ENCODE measurements at regions not wholly inside any gene's neighbourhood (a gene's known extent, or its start where the extent isn't known, plus 50 kb on each side); places are given as distances from the start of the nearest gene placed in this dataset.

- no peak for TF ChIP-seq CTCF (conservative IDR thresholded peaks at IDR 0.05)
- no peak overlapping the region for H3K27ac ChIP-seq
Measured at GRCh38 chr3:194080913-194081800, 54.8 kb upstream of the HES1 start.

DNA sequence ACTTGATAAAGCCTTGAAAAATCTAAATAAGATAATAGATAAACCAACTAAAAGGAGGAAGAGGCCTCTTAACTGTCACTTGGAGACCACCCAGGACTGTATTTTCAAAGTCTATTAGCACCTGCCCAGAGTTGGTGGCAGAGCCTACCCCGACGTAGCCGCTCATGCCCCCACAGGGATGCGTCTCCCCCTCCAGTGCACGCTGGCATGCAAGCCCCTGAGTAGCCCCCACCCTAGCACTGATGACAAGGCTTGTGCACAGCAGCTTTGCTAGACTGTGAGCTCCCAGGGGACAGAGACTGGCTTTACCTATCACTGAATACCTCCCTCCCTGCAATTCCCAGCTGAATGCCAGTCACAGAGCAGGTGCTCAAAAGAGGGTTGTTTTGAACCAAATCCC lies 54.1 kb upstream of the HES1 start:
- no peak for TF ChIP-seq CTCF (conservative IDR thresholded peaks at IDR 0.05)
- no peak overlapping the region for H3K27ac ChIP-seq

DNA sequence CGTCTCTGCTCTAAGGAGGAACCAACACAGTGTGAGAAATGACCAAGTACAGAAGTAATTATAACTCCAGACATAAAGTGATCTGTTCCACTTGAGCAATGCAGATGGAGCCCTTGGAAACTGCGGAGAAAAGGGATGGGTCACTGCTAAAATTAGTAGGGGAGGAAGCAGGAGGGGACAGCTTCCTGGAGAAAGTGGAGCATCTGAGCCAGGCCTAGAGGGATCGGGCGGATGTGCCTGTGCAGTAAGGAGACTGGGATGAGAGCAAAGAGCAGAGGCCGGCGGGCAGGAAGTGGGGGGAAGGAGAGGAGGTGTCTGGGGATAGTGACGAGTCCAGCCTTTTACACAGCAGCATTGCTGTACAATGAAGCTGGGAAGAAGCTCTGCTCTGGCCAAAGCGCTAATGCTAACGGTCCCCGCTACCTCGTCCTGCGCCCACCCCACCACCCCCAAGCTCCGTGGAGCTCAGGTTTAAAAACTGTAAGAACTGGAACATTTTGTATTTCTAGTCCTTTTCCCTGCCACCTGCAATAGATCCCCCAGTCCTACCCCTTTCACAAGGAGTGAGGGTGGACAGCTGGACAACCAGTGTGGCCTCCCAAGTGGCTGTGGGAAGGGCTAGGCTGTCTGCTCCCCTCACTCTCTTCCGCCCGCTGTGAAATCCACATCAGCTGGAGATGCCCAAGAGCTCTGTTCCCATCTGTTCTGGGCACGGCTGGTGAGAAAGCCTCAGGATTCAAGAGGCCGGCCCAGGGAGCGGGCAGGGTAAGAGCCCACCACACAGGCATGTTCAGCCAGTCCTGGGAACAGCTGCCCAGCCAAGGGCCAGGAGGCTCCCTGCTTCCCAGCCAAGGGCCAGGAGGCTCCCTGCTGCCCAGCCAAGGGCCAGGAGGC lies 53.0 kb upstream of the HES1 start:
- TF ChIP-seq CTCF (conservative IDR thresholded peaks at IDR 0.05), result no peak
- H3K27ac ChIP-seq, result no peak overlapping the region

GRCh38 chr3:194083637-194084224 lies 52.2 kb upstream of the HES1 start:
- no peak overlapping the region for H3K27ac ChIP-seq
- TF ChIP-seq CTCF (conservative IDR thresholded peaks at IDR 0.05), result no peak

DNA sequence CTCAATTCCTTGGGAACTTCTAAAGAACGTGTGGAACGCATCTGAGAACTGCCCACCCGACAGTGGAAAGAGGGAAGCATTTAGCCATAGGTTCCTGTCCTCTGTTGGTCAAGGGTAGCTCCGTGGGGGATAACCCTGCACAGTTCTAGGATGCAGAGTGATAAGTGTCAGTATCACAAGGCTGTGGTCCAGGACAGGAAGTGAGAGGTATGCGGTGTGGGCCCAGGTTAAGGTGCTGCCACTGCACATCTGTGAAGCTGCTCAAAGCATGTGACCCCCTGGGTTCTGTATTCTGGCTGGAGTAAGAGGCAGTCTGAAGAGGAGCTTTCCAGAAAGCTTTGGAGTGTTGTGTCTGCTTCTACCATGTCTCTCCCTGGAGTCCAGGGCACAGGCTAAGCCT lies 51.7 kb upstream of the HES1 start:
- no peak for TF ChIP-seq CTCF (conservative IDR thresholded peaks at IDR 0.05)
- H3K27ac ChIP-seq, result no peak overlapping the region

Data from VCaP (cell line).